DOHH2 (cell line): ENCODE measurements at regions not wholly inside any gene's neighbourhood (a gene's known extent, or its start where the extent isn't known, plus 50 kb on each side); places are given as distances from the start of the nearest gene placed in this dataset.

ENCODE experiments used
- H3F3A ChIP-seq: fragments of 200-600 bp; sonication (generic), shearing (Covaris generic); 2 replicates; pipeline ENCODE4 v1.6.0; 2016; ENCODE audit warnings: antibody characterized with exemption, mild to moderate bottlenecking; ENCODE audit not compliant: control insufficient read depth, insufficient read depth
- H3K27ac ChIP-seq: fragments of 200-600 bp; sonication (generic); 2 replicates; pipeline ENCODE4 v1.5.1; 2014; ENCODE audit warnings: low read depth, mild to moderate bottlenecking, low read length, moderate library complexity
- H3K27me3 ChIP-seq: fragments of 200-600 bp; sonication (generic); 2 replicates; pipeline ENCODE4 v1.6.1; 2014; ENCODE audit warnings: mild to moderate bottlenecking, low read length, mixed read lengths; ENCODE audit not compliant: control insufficient read depth
- H3K36me3 ChIP-seq: fragments of 200-600 bp; sonication (generic); 2 replicates; pipeline ENCODE4 v1.6.1; 2014; ENCODE audit warnings: mild to moderate bottlenecking, low read length, moderate library complexity, mixed read lengths; ENCODE audit not compliant: control insufficient read depth
- H3K4me1 ChIP-seq: fragments of 200-600 bp; sonication (generic); 2 replicates; pipeline ENCODE4 v1.6.1; 2014; ENCODE audit warnings: mild to moderate bottlenecking, low read length, mixed read lengths; ENCODE audit not compliant: control insufficient read depth
- H3K4me2 ChIP-seq: fragments of 200-600 bp; sonication (generic); 2 replicates; pipeline ENCODE4 v1.6.0; 2014; ENCODE audit warnings: mild to moderate bottlenecking, low read length, moderate library complexity
- H3K4me3 ChIP-seq: fragments of 200-600 bp; sonication (generic); 2 replicates; pipeline ENCODE4 v1.5.1; 2014; ENCODE audit warnings: mild to moderate bottlenecking, low read length, mixed read lengths
- H3K79me2 ChIP-seq: fragments of 200-600 bp; sonication (generic); 2 replicates; pipeline ENCODE4 v1.6.1; 2014; ENCODE audit warnings: mild to moderate bottlenecking, low read length, mixed read lengths; ENCODE audit not compliant: control insufficient read depth
- H3K9me2 ChIP-seq: fragments of 200-600 bp; sonication (generic); replicated peaks from 2 replicates; pipeline ENCODE4 v1.6.1; 2014; ENCODE audit warnings: mild to moderate bottlenecking, low read length, mixed read lengths; ENCODE audit not compliant: control insufficient read depth
- H3K9me3 ChIP-seq: fragments of 200-600 bp; sonication (generic); 2 replicates; pipeline ENCODE4 v1.6.1; 2014; ENCODE audit warnings: antibody characterized with exemption, low read length, mixed read lengths; ENCODE audit not compliant: control insufficient read depth, insufficient read depth
- H4K20me1 ChIP-seq: fragments of 200-600 bp; sonication (generic); 2 replicates; pipeline ENCODE4 v1.6.0; 2014; ENCODE audit warnings: low read depth, mild to moderate bottlenecking, antibody characterized with exemption, low read length, moderate library complexity; ENCODE audit not compliant: control insufficient read depth, insufficient read depth
- EZH2phosphoT487 ChIP-seq: fragments of 200-600 bp; sonication (generic); IDR thresholded peaks from 2 replicates; pipeline ENCODE4 v1.6.1; 2017; ENCODE audit warnings: borderline replicate concordance, mild to moderate bottlenecking, antibody characterized with exemption, low read length, moderate library complexity, mixed read lengths
- TF ChIP-seq, protein P1 (sequence below): fragments of 200-600 bp; sonication (generic); IDR thresholded peaks from one replicate; pipeline ENCODE4 v1.5.1; 2014; ENCODE audit warnings: antibody characterized with exemption, mild to moderate bottlenecking, low read depth, low read length; ENCODE audit not compliant: poor library complexity, severe bottlenecking

- Histone ChIP-seq H3K4me1 (no peaks in the 10 kb centered on the region), H3K9me3 (no peaks in the 10 kb centered on the region), H3K36me3 (no peaks in the 10 kb centered on the region), H4K20me1 (no peaks in the 10 kb centered on the region), H3K27me3 (no peaks in the 10 kb centered on the region), H3K79me2 (no peaks in the 10 kb centered on the region), H3K4me2 (no peak overlapping the region), H3K27ac (no peak overlapping the region), H3K9me2 (no peaks in the 10 kb centered on the region), H3F3A (no peaks in the 10 kb centered on the region), H3K4me3 (no peak overlapping the region)
- TF ChIP-seq EZH2phosphoT487 = no peak
- TF ChIP-seq, protein P1, sequence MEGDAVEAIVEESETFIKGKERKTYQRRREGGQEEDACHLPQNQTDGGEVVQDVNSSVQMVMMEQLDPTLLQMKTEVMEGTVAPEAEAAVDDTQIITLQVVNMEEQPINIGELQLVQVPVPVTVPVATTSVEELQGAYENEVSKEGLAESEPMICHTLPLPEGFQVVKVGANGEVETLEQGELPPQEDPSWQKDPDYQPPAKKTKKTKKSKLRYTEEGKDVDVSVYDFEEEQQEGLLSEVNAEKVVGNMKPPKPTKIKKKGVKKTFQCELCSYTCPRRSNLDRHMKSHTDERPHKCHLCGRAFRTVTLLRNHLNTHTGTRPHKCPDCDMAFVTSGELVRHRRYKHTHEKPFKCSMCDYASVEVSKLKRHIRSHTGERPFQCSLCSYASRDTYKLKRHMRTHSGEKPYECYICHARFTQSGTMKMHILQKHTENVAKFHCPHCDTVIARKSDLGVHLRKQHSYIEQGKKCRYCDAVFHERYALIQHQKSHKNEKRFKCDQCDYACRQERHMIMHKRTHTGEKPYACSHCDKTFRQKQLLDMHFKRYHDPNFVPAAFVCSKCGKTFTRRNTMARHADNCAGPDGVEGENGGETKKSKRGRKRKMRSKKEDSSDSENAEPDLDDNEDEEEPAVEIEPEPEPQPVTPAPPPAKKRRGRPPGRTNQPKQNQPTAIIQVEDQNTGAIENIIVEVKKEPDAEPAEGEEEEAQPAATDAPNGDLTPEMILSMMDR = no peak
Measured at GRCh38 chr10:107914450-107915214, 750.1 kb upstream of the SORCS1 start.

DNA sequence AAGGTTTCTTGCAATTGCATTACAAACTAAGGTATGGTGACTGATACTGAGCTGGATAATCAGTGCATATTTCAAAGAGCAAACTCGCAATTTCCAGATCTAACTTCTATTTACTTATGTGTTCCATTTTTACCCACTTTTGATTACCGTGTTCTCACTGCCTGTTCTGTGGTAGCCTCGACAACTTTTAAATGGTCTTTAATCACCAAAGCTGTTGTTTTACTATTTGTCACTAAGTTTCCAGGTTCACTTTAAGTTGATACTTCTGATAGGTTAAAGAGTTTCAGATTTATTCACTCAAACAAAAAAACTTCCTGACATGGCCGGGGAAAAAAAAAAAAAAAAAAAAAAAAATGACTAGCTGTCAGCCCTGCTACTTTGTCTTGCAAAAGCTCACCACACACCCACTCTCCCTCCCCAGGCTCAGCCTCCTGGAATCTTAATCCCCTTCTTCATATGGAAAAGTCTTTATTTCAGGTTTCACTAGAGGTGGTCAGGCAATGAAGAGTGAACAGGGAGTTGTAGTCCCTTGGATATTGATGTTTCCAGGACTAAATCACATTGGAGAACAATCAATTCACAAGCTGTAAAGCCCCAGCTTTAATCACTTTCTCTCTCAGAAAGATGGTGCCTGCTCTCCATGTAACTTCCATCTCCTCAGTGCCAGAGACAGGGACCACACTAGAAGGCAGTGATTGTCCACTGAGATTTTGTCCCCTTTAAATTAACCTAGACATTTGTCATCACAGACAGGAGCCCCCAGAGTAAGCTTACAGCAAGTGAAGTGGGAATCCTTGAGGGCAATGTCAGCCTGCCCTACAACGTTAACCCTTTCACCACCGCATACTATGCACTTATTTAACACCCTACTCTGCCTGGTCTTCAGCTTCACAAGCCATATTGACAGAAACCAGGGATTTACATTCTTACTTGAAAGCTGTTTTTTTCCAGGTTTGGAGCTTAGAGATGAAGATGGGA is 749.1 kb upstream of the SORCS1 start:
- Histone ChIP-seq H3K4me2 (no peak overlapping the region), H3F3A (no peaks in the 10 kb centered on the region), H3K4me1 (no peaks in the 10 kb centered on the region), H3K79me2 (no peaks in the 10 kb centered on the region), H3K27ac (no peak overlapping the region), H3K27me3 (no peaks in the 10 kb centered on the region), H3K36me3 (no peaks in the 10 kb centered on the region), H3K9me3 (no peaks in the 10 kb centered on the region), H3K4me3 (no peak overlapping the region), H3K9me2 (no peaks in the 10 kb centered on the region), H4K20me1 (no peaks in the 10 kb centered on the region)
- TF ChIP-seq, protein P1 = no peak
- no peak for TF ChIP-seq EZH2phosphoT487

GRCh38 chr10:107901076-107901475 is 736.6 kb upstream of the SORCS1 start:
- H3K4me2 ChIP-seq = no peak overlapping the region
- no peaks in the 10 kb centered on the region for H3K4me1 ChIP-seq
- H4K20me1 ChIP-seq = no peaks in the 10 kb centered on the region
- H3K9me2 ChIP-seq = no peaks in the 10 kb centered on the region
- H3K27me3 ChIP-seq = no peaks in the 10 kb centered on the region
- no peak overlapping the region for H3K27ac ChIP-seq
- no peaks in the 10 kb centered on the region for H3F3A ChIP-seq
- no peaks in the 10 kb centered on the region for H3K79me2 ChIP-seq
- no peak overlapping the region for H3K4me3 ChIP-seq
- no peaks in the 10 kb centered on the region for H3K36me3 ChIP-seq
- no peaks in the 10 kb centered on the region; the same call in 1 of the 2 replicates for H3K9me3 ChIP-seq
- TF ChIP-seq, protein P1 = no peak
- TF ChIP-seq EZH2phosphoT487 = no peak
